Esophagus muscularis mucosa (tissue), 3 donors: ENCODE measurements at regions not wholly inside any gene's neighbourhood (a gene's known extent, or its start where the extent isn't known, plus 50 kb on each side); places are given as distances from the start of the nearest gene placed in this dataset.

Experiments
- CTCF ChIP-seq, 3 experiments: fragments of 200-600 bp in 2 of 3; fragments of 450-650 bp in 1 of 3; sonication (generic) in 2 of 3; IDR thresholded peaks; one replicate each; pipeline ENCODE4 v1.5.1; 2017 to 2019; ENCODE audit warnings: antibody characterized with exemption in 3 of 3, mild to moderate bottlenecking in 2 of 3, moderate library complexity in 1 of 3
- EP300 ChIP-seq: sonication (generic); formaldehyde crosslinking; IDR thresholded peaks from one replicate; pipeline ENCODE4 v1.6.1; 2017; ENCODE audit warnings: antibody characterized with exemption

- TF ChIP-seq CTCF (IDR thresholded peaks at IDR 0.05) (no peak), EP300 (no peak)
These were observed 502.4 kb downstream of the TMEM232 start for GRCh38 chr5:110224050-110224449.
